GM21360 (cell line): ENCODE measurements at regions not wholly inside any gene's neighbourhood (a gene's known extent, or its start where the extent isn't known, plus 50 kb on each side); places are given as distances from the start of the nearest gene placed in this dataset.
"Not testable (repeated sequence)": the region's sequence is repeated elsewhere in the genome, so short reads cannot be mapped to it uniquely, and the experiment has no call there.

Experiments
- ATAC-seq: cut with Tn5 transposase; IDR thresholded peaks from one replicate; pipeline ENCODE4 v1.9.1; 2021; ENCODE audit warnings: mild to moderate bottlenecking, moderate library complexity; ENCODE audit not compliant: unreplicated experiment

DNA sequence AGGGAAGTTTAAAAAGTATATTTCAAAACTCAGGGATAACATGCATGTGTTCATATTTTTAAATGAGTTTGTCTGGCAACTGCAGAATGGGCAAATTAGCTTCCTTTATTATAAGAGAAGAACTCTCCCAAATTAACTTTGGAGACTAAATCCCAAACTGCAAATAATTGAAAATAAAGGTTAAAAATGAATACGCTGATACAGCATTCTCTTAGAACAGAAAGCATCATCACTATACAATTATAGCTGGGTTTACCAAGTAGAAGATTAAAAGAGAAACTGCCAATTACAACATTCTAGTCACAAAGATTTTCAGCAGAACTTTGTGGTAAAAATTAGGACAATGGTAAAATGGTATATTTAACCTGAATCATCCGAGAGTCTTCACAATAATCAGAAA lies 73.3 kb downstream of the OLFM4 start:
- ATAC-seq, result no peak

DNA sequence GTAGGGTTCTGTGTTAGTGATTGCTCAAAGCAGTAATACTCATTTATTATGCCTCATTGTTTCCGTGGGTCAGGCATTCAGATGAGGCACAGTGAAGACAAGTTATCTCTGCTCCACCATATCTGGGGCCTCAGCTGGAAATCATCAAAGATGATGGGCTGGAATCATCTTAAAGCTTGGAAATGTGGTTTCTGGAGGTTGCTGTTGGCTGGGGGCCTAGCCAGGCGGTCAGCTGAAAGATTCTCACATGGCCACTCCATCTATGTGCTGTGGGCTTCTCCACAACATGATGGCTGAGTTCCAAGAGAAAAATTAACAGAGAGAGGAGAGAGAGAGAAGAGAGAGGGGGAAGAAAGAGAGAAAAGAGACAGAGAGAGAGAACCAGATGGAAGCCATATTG lies 75.5 kb downstream of the OLFM4 start:
- ATAC-seq, result no peak

DNA sequence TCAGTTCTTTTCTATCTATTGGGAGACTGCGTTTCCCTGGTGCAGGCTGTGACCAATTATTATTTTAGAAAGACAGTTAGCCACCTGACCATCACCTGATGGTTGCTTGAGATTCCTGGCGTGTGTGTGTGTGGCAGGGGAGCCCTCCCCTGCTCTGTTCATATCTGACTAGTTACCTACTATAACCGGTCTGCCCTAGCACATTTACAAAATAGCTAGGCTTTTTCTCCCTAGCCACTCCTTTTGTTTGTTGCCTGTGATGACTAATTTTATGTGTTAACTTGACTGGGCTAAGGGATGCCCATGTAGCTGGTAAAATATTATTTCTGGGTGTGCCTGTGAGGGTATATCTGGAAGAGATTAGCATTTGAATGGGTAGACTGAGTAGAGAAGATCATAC lies 76.9 kb downstream of the OLFM4 start:
- ATAC-seq, result no peak

DNA sequence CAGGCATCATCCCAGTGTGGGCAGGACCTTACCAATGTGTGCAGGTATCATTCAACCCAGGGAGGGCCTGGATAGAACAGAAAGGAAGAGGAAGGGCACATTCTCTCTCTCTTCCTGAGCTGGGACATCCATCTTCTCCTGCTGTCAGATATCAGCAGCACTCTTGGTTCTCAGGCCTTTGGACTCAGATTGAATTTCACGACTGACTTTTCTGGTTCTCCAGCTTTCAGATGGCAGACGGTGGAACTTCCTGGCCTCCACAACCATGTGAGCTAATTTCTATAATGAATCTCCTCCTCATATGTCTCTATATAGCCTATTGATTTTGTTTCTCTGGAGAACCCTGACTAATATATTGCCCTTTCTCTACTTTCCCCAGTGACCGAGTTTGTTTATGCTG lies 77.3 kb downstream of the OLFM4 start:
- ATAC-seq, result no peak

DNA sequence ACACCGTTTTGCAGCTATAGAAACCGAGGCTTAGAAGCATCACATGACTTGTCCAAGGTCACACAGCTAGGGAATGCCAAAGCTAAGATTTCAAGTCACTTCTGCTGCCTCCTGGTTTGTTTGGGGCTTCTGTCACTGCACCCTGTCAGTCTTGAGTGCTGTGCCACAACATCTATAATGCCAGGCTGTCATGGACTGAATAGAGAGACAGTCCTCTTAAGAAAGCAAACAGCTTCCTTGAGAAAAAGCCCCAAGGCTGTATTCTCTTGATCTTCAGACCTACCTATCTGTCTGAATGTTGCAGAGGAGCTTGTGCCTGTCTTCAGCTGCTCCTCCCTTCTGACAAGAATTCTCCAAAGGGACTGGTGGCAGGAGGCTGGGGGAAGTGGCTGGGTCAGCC lies 81.6 kb downstream of the OLFM4 start:
- ATAC-seq, result no peak

DNA sequence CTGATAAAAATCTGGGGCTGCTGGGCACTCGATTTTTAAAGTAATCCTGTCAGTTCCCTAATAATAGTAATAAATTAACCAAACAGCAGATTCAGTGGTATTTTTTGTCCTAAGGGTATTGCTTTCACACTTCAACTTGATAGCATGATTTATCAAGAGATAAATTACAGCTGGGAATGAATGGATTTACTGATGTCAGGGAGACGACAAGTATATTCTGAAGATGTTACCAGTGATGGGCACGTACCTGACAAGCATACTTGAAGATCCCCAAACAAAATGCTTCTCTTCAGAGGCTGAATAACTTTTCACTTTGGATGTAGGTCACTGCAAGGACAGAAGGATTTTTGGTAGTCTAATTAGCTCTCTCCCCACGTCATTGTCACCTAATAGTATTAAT lies 82.0 kb downstream of the OLFM4 start:
- no peak for ATAC-seq

DNA sequence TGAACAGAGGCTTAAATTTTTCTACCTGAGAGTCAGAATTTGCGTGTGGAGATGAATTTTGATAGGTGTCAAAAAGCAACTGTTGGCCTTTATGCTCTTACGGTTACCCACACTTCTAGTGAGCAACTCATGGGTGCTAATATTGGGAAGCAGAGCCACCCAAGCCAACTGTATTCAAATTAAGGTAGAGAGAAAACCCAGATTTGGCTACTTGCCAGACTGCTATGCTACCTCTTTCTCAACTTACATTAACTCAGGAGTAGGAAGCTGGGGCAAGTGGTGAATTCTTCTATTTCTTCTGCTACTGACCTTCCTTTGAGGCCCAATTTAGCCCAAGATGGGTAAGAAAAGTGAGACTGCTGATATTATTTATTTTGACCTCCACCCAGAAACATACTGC lies 83.9 kb downstream of the OLFM4 start:
- ATAC-seq, result no peak

DNA sequence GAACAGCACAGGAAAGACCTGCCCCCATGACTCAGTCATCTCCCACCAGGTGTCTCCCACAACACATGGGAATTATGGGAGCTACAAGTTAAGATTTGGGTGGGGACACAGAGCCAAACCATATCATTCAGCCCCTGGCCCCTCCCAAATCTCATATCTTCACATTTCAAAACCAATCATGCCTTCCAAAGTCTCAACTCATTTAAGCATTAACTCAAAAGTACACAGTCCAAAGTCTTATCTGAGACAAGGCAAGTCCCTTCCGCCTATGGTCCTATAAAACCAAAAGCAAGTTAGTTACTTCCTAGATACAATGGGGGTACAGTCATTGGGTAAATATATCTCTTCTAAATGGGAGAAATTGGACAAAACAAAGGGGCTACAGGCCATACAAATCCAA lies 88.4 kb downstream of the OLFM4 start:
- not testable (repeated sequence) for ATAC-seq

DNA sequence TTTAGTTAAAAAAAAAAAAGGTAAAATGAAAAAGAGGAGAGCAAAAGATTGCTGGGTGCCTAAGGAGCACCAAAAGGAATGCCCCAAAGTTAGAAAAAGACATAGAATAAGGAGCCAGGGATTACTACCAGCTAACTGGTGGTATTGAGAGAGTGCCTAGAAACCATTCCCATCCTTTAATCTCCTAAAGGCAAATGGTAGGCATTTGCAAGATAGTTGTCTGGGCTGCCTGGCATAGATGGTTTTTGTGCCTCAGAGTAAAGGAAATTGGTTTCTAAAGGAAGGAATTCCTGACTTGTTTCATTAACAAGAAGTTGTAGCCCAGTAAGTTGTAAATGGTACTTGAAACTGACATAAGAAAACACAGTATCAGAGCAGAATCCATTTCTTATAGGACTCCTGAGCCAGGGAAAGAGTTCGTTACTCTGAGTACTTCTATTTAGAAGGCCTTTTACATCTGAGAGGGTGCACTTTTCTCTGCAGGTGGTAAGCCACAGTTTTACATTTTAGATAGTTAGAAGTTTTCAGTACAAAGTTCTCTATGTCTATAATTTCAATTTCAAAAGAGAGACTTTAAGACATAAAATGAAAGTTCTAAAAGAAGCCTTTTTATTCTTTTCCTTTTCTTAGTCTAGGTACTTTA lies 92.6 kb downstream of the OLFM4 start:
- ATAC-seq, result no peak

DNA sequence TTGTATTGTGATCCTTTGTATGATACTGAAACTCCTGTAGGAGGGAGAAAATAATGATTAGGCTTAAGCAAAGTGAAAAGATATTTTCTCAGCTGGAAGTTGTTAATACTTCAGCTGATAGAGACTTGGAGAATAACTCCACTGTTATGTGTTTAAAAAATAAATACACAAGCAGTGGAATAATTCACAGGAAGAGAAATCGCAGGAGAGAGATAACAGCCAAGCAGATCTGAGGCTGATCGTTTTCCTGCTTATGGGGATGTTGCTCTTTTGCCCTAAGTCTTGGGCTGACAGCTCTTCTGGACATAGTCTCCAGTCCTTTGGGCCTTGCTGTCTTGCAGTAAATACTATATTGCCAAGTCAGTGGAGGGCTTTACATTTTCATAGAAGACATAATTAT lies 93.3 kb downstream of the OLFM4 start:
- no peak for ATAC-seq

DNA sequence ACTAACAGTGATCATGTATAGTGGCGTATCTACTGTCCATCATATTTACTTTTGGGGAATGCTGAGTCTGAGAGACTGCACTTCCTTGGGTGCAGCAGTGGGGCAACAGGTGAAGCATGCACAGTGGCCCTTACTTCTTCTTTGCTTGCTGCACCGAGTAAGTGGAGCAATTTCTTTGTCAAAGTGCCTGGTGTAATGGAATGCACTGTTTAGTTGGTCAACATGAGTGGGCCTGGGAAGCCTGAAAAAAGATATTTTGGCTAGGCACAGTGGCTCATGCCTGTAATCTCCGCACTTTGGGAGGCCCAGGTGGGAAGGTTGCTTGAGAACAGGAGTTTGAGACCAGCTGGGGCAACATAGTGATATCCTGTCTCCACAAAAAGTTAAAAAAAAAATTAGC lies 94.9 kb downstream of the OLFM4 start:
- ATAC-seq, result no peak

DNA sequence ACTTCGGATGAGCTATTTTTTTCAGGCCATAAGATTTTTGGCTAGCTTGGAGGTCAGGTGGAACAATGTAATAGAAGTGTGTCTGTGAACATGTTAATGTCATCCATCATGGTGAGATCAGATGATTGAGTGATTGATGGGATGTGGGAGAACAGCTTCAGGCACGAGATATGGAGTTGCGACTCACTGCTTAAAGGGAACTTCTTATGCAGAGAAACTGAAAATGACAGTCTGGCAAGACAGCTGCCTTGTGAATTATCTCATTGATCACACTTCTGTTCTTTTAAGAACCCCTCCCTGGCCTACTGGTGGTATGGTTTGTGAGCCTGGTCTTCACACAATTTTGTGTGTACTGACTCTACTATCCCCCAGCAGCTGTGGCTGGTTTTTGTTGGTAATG lies 96.0 kb downstream of the OLFM4 start:
- no peak for ATAC-seq

DNA sequence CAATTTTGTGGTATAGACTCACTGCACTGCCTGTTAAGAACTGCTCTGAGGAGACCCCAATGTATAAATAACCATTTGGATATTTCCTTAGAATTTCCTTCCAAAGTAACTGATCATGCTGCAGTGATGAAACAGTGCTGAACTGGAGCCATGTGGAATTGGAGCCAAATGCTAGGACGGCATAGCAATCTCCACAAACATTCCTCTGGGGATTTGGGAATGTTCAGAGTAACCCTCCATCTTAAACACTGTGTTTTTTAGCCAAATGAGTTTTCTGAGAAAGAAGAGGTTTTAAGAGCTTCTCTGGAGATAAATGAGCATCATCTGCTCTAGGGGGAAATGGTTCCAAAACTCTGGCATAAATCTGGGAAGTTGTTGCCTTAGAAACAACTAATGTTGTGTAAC lies 98.2 kb downstream of the OLFM4 start:
- no peak for ATAC-seq

DNA sequence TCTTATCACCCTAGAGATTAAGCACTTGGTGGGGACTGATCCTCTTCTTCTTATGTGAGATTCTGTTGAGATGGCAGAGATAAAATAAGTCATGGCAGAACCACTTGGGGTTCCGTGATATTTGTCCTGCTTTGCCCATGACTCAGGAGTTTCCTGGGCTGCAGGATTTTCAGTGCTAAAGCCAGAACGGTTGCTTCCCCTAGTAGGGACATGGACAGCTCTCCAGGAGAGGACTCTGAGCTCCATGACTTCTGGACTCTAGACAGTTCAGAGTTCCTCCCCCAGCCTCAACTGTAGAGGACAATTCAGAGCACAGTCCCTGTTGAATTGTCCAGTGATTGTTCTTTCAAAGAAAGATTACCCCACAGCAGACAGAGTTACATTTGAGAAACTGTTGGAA lies 98.8 kb downstream of the OLFM4 start:
- no peak for ATAC-seq

DNA sequence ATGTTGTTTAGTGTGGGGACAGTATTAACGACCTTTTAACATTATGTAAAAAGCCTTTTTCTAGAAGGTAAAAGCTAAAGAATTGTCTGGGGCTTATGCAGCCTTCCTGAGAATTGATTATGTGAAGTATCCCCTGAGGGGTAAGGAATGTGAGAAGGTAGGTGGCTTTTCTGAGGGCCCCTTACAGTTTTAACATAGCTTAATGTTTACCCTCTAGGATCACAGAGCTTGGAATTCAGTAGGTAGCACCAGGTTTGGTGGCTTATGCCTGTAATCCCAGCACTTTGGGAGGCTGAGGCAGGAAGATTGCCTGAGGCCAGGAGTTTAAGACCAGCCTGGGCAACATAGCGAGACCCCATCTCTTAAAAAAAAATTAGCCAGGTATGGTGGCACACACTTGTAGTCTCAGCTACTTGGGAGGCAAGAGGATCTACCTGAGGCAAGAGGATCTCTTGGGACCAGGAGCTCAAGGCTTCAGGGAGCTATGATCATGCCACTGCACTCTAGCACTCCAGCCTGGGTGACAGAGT lies 101.3 kb downstream of the OLFM4 start:
- ATAC-seq, result no peak

DNA sequence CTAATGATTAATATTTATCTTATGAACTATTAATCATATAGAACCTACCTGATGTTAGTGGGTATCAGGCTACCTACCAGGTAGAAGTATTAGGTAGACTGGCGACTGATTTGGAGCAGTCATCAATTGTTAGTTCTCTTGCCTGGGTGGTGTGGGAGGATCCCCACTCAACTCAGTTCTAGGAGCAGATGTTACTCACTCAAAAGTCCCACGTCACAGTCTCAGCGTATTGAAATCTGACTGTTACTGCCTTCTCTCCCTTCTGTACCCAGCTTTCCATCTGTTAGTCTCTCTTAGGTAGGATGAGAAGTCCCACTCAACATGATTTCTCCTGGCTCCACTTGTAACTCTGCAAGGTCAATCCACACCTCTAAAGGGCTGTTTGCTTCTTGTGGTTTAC lies 102.7 kb downstream of the OLFM4 start:
- no peak for ATAC-seq

DNA sequence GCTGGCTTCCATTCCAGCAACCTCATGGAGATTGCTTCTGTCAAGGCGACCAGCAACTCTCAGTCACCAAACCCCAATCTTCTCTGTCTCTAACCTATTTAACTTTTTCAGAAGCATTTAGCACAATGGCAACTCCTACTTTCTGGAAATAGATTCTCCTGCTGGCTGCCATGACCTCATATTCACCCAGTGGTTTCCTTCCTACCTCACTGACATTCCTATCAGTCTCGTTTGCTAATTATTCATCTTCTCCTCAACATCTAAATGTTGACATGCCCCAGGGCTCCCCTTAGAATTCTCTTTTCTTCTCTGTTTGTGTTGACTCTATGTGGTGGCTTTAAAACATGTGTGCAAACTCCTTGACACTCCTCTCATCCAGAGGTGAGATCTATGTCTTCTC lies 106.7 kb downstream of the OLFM4 start:
- ATAC-seq, result no peak

DNA sequence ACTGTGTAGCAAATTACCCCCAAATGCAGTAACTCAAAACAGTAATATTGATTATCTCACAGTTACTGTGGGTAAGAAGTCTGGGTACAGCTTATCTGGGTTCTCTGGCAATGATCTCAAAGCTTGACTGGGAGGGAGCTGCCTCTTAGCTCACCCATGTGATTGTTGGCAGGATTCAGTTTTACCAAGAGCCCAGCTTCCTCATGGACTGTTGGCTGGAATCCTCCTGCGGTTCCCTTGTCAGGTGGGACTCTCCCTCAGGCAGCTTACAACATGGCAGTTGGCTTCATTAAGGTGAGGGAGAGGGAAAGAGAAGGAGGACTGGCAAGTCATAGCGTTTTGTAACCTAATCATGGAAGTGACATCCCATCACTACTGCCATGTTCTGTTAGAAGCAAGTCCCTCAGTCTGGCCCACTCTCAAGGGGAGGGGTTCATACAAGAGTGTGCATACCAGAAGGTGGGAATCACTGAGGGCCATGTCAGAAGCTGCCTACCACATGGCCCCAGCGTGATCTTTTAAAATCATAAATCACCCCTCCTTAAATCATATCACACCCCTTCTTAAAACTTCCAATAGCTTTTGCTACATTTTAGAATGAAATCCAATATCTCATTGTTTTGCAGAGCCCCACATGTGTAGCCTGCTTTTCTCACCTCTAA lies 108.1 kb downstream of the OLFM4 start:
- no peak for ATAC-seq

DNA sequence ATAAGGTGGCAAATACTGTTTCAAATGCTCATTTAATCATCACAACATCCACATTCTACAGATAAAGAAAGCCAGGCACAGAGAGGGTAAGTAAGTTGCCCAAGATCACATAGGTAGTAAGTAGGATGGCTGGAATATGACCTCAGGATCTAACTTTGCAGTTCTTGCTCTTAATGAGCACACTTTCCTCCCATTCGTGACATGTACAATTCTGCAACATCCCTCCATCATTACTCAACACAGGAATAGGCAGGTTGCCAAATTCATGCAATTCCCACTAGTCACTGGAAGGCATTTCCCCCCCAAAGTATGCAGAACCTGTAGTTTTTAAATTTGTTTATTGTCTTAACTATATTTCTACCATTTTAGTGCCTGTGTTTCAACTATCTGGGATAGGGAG lies 109.2 kb downstream of the OLFM4 start:
- no peak for ATAC-seq

DNA sequence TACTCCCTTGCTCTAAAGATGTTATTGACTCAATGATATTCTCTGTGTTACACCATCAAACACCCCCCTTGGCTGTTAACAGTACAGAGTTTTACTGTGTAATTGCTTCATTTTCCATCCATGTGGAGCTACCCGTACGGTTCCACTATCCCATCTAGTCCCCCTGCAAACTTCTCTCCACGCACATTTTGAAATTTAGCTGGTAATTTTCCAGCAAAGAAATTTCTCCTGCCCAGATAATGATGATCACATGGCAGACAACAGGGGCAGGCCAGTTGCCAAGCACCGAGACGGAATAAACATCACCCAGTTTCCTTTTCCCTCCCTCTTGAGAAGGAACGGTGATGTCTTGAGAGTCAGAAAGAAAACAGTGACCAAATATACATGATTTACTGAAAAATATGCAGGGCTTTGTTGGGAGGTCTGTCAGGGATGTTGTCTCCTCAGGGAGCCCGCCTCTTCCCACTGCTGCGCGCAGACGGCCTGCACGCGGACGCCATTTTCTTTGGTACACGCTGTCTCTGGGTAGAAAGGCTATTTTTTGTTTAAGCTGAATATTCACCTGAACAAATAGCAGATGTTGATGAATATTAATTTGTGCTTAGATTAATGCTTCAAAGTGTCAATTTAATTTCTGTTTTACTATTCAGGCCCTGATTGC lies 109.9 kb downstream of the OLFM4 start:
- ATAC-seq, result no peak

DNA sequence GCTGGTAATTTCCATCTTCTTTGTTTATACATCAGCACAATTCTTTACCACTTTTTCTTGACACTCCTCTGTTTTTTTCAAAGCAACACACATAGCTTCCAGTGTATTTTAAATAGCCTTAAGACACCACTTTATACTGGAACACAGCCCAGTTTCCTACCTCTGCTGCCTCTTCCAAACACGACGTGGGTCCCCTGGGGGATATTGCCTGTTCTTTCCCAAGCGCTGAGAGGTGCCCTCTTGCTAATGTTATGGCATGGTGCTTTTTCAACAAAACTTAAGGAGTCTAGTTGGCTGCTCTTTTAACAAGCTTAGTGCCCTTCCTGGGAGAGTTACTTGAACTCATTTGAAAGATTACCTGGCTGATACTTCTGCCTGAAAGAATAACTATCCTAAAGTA lies 112.7 kb downstream of the OLFM4 start:
- ATAC-seq, result no peak

DNA sequence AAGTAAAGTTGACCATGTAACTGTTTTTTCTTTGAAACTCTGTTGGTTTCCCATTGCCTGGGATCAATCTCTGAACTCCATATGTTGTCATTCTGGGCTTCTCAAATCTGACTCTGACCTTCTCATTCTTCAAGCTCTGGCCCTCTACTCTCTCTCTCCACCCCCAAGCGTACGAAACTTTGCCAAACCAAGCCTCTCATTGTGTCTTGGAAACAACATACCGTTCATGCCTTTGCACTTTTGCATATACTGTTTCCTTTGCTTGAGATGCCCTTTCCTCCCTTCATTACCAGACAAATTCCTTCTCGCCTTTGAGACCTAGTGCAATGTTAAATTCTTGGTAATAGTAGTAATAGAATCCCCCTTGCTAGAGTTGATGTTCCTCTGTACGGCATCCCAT lies 113.7 kb downstream of the OLFM4 start:
- ATAC-seq, result no peak
